ENCODE measurements at regions not wholly inside any gene's neighbourhood (a gene's known extent, or its start where the extent isn't known, plus 50 kb on each side); places are given as distances from the start of the nearest gene placed in this dataset.

- no peaks in the 10 kb centered on the region for H3K9me3 ChIP-seq
- peaks cover 0 to 5% (median 2%) of the 10 kb centered on the region in 6 donors for H3K4me1 ChIP-seq
- no peak for DNase-seq
- no peaks in the 10 kb centered on the region for H3K36me3 ChIP-seq
- WGBS, 5 donors, result 80 to 93% (median 86%) methylated on average over 1 of the region's 1 CpG
- H3K27me3 ChIP-seq (replicated peaks in 1 of 7), result peaks cover 0 to 30% (median 0%) of the 10 kb centered on the region in 7 donors
- intact Hi-C loops (cut with DNase I; ENCODE audit: low total_unique reads), result loop anchor here (10.0 kb wide), 1 partner anchor 244 kb away; no protein-coding TSS in a partner anchor
- H3K27ac ChIP-seq, result no peak overlapping the region
- no peak overlapping the region for H3K4me3 ChIP-seq
- no peak for TF ChIP-seq POLR2A (IDR thresholded peaks at IDR 0.05)
- no peak for TF ChIP-seq CTCF (IDR thresholded peaks at IDR 0.05 in 8 of 11, conservative IDR thresholded peaks at IDR 0.05 in 3 of 11)
- TF ChIP-seq POLR2AphosphoS5 (IDR thresholded peaks at IDR 0.05), result no peak
Measured at GRCh38 chr4:67328393-67328792, 216.9 kb downstream of the CENPC start.

GRCh38 chr4:67328018-67328278, 217.4 kb downstream of the CENPC start:
- peaks cover 0 to 33% (median 0%) of the 10 kb centered on the region in 7 donors for H3K27me3 ChIP-seq (replicated peaks in 1 of 7)
- H3K36me3 ChIP-seq, result no peaks in the 10 kb centered on the region
- intact Hi-C loops (cut with DNase I; ENCODE audit: low total_unique reads), result loop anchor here (10.0 kb wide), 1 partner anchor 243 kb away; no protein-coding TSS in a partner anchor
- no peak overlapping the region for H3K4me3 ChIP-seq
- no peak for TF ChIP-seq CTCF (IDR thresholded peaks at IDR 0.05 in 8 of 11, conservative IDR thresholded peaks at IDR 0.05 in 3 of 11)
- no peak for TF ChIP-seq POLR2AphosphoS5 (IDR thresholded peaks at IDR 0.05)
- H3K9me3 ChIP-seq, result no peaks in the 10 kb centered on the region
- no peak overlapping the region for H3K27ac ChIP-seq
- WGBS, 5 donors, result 43 to 68% (median 58%) methylated on average over 2 of the region's 2 CpGs
- DNase-seq, result no peak
- H3K4me1 ChIP-seq, result peaks cover 0 to 5% (median 2%) of the 10 kb centered on the region in 6 donors

GRCh38 chr4:67327245-67328017, 217.9 kb downstream of the CENPC start:
- intact Hi-C loops (cut with DNase I; ENCODE audit: low total_unique reads), result loop anchor here (10.0 kb wide), 1 partner anchor 243 kb away; no protein-coding TSS in a partner anchor
- Histone ChIP-seq H3K36me3 (no peaks in the 10 kb centered on the region), H3K9me3 (no peaks in the 10 kb centered on the region), H3K4me1 (peaks cover 0 to 5% (median 2%) of the 10 kb centered on the region in 6 donors), H3K27me3 (replicated peaks in 1 of 7) (peaks cover 0 to 33% (median 0%) of the 10 kb centered on the region in 7 donors), H3K27ac (no peak overlapping the region), H3K4me3 (no peak overlapping the region)
- DNase-seq, result no peak
- 2 to 7% (median 5%) methylated on average over 6 of the region's 6 CpGs for WGBS, 5 donors
- TF ChIP-seq CTCF (IDR thresholded peaks at IDR 0.05 in 8 of 11, conservative IDR thresholded peaks at IDR 0.05 in 3 of 11), result peak; percentile 40 to 84 (median 74)
- no peak for TF ChIP-seq POLR2AphosphoS5 (IDR thresholded peaks at IDR 0.05)

- 5 to 22% (median 9%) methylated on average over 2 of the region's 2 CpGs for WGBS, 5 donors
- Histone ChIP-seq H3K27me3 (replicated peaks in 1 of 7) (peaks cover 0 to 27% (median 0%) of the 10 kb centered on the region in 7 donors), H3K36me3 (no peaks in the 10 kb centered on the region), H3K27ac (no peak overlapping the region), H3K4me3 (no peak overlapping the region), H3K9me3 (no peaks in the 10 kb centered on the region), H3K4me1 (peaks cover 0 to 5% (median 2%) of the 10 kb centered on the region in 6 donors)
- intact Hi-C loops (cut with DNase I; ENCODE audit: low total_unique reads), result loop anchor here (10.0 kb wide), 1 partner anchor 241 kb away; no protein-coding TSS in a partner anchor
- DNase-seq, result no peak
- TF ChIP-seq POLR2AphosphoS5 (IDR thresholded peaks at IDR 0.05), result no peak
- no peak for TF ChIP-seq CTCF (IDR thresholded peaks at IDR 0.05 in 8 of 11, conservative IDR thresholded peaks at IDR 0.05 in 3 of 11)
- no peak for TF ChIP-seq POLR2A (IDR thresholded peaks at IDR 0.05)
Measured at GRCh38 chr4:67325791-67326190, 219.5 kb downstream of the CENPC start.
